ENCODE measurements at regions not wholly inside any gene's neighbourhood (a gene's known extent, or its start where the extent isn't known, plus 50 kb on each side); places are given as distances from the start of the nearest gene placed in this dataset.

- DNase-seq = no peak
Measured at GRCh38 chr9:7228726-7229125, 471.0 kb downstream of the KDM4C start.

- no peak for DNase-seq
Measured at GRCh38 chr9:7227951-7228350, 470.2 kb downstream of the KDM4C start.

GRCh38 chr9:7226007-7226640 is 468.4 kb downstream of the KDM4C start:
- DNase-seq = no peak

Data from SW 1271 (cell line).